Ovary (tissue), 7 donors: ENCODE measurements at regions not wholly inside any gene's neighbourhood (a gene's known extent, or its start where the extent isn't known, plus 50 kb on each side); places are given as distances from the start of the nearest gene placed in this dataset.

ENCODE experiments used
- DNase-seq, 5 donors: peaks; one replicate each; pipeline ENCODE4 v3.0.0-alpha.2; 2019 to 2020
- H3K27ac ChIP-seq, 2 donors: fragments of 200-600 bp; one replicate each; pipeline versions ENCODE4 v1.5.1 to v1.8.0; 2019 to 2022
- H3K27me3 ChIP-seq: fragments of 200-600 bp; one replicate; pipeline ENCODE4 v1.8.0; 2022
- H3K36me3 ChIP-seq: fragments of 200-600 bp; sonication (generic); one replicate; pipeline ENCODE4 v1.5.1; 2019
- H3K4me1 ChIP-seq: one replicate; pipeline ENCODE4 v1.8.1; 2013; ENCODE audit warnings: mild to moderate bottlenecking, moderate library complexity; ENCODE audit not compliant: insufficient read depth
- H3K4me3 ChIP-seq: fragments of 200-600 bp; sonication (generic); one replicate; pipeline ENCODE4 v1.5.1; 2017
- H3K9me3 ChIP-seq, 2 donors: fragments of 200-600 bp in 1 of 2; sonication (generic) in 1 of 2; one replicate each; pipeline versions ENCODE4 v1.5.1 to v1.8.1; 2013 to 2019; ENCODE audit warnings: mild to moderate bottlenecking in 1 of 2, moderate library complexity in 1 of 2
- CTCF ChIP-seq, 3 donors: fragments of 450-650 bp in 2 of 3; fragments of 200-600 bp in 1 of 3; IDR thresholded peaks; one replicate each; pipeline versions ENCODE4 v1.5.1 to v1.8.0; 2016 to 2022; ENCODE audit warnings: antibody characterized with exemption in 3 of 3, mild to moderate bottlenecking in 1 of 3
- EP300 ChIP-seq: sonication (generic); formaldehyde crosslinking; IDR thresholded peaks from one replicate; pipeline ENCODE4 v1.6.1; 2017; ENCODE audit warnings: antibody characterized with exemption
- POLR2A ChIP-seq: fragments of 450-650 bp; IDR thresholded peaks from one replicate; pipeline ENCODE4 v1.6.1; 2017; ENCODE audit warnings: antibody characterized with exemption, mild to moderate bottlenecking, moderate library complexity
- WGBS, 3 donors: extraction: QIAGEN DNeasy Blood & Tissue Kit in 1 of 3; methylation state at CpG; one replicate each; pipeline versions ENCODE4 v1.1.5 to v1.1.7; 2013 to 2017; 5-methylcytosine and 5-hydroxymethylcytosine counted together
- intact Hi-C, 4 donors: fragments of 100-400 bp; cut with DNase I; formaldehyde crosslinking; loops; one replicate each; pipeline versions ENCODE4 v1.11.0 to v1.15.1; 2022 to 2023
- donor health status: DM: no; HTN: no; CAD: no; lungs with moderate emphysema.
- donor health status: DM: no; HTN: no; CAD: no.
- donor health status: Bipolar disorder and iron deficiency.
- donor health status: DM: no; HTN: no; CAD: no.
- donor health status: DM: yes; HTN: yes; CAD: no.

- TF ChIP-seq CTCF (IDR thresholded peaks at IDR 0.05) (no peak), EP300 (no peak), POLR2A (no peak)
- intact Hi-C loops = no loop called here
- DNase-seq = no peak
- H3K4me1 ChIP-seq = no peaks in the 10 kb centered on the region
- H3K9me3 ChIP-seq = no peaks in the 10 kb centered on the region
- H3K27ac ChIP-seq = no peak overlapping the region
- WGBS, 3 donors = 60 to 67% (median 65%) methylated on average over 2 of the region's 2 CpGs
- H3K27me3 ChIP-seq = no peaks in the 10 kb centered on the region
- H3K36me3 ChIP-seq = no peaks in the 10 kb centered on the region
- H3K4me3 ChIP-seq = no peak overlapping the region
These were observed 207.3 kb downstream of the ANKRD50 start for GRCh38 chr4:124505211-124505610.

GRCh38 chr4:124509151-124509550, 203.4 kb downstream of the ANKRD50 start:
- intact Hi-C loops = no loop called here
- no peaks in the 10 kb centered on the region for H3K4me1 ChIP-seq
- DNase-seq = no peak
- no peak overlapping the region for H3K4me3 ChIP-seq
- no peaks in the 10 kb centered on the region for H3K27me3 ChIP-seq
- no peaks in the 10 kb centered on the region for H3K36me3 ChIP-seq
- no peak overlapping the region for H3K27ac ChIP-seq
- 93 to 97% (median 97%) methylated on average over 2 of the region's 2 CpGs for WGBS, 3 donors
- H3K9me3 ChIP-seq = no peaks in the 10 kb centered on the region
- TF ChIP-seq CTCF (IDR thresholded peaks at IDR 0.05) (no peak), POLR2A (no peak), EP300 (no peak)

GRCh38 chr4:124514588-124514987, 197.9 kb downstream of the ANKRD50 start:
- H3K27ac ChIP-seq = no peak overlapping the region
- 68 to 84% (median 71%) methylated on average over 2 of the region's 2 CpGs for WGBS, 3 donors
- H3K9me3 ChIP-seq = no peaks in the 10 kb centered on the region
- intact Hi-C loops = no loop called here
- no peaks in the 10 kb centered on the region for H3K36me3 ChIP-seq
- no peak for DNase-seq
- H3K27me3 ChIP-seq = no peaks in the 10 kb centered on the region
- H3K4me1 ChIP-seq = no peaks in the 10 kb centered on the region
- H3K4me3 ChIP-seq = no peak overlapping the region
- TF ChIP-seq EP300 (no peak), POLR2A (no peak), CTCF (IDR thresholded peaks at IDR 0.05) (no peak)

- no peaks in the 10 kb centered on the region for H3K4me1 ChIP-seq
- no peaks in the 10 kb centered on the region for H3K9me3 ChIP-seq
- H3K27me3 ChIP-seq = no peaks in the 10 kb centered on the region
- TF ChIP-seq POLR2A (no peak), EP300 (no peak), CTCF (IDR thresholded peaks at IDR 0.05) (no peak)
- 79 to 96% (median 83%) methylated on average over 1 of the region's 1 CpG for WGBS, 3 donors
- no peak overlapping the region for H3K27ac ChIP-seq
- H3K36me3 ChIP-seq = no peaks in the 10 kb centered on the region
- DNase-seq = no peak
- H3K4me3 ChIP-seq = no peak overlapping the region
- intact Hi-C loops = no loop called here
These were observed 196.9 kb downstream of the ANKRD50 start for GRCh38 chr4:124515591-124515990.

- no peak overlapping the region for H3K4me3 ChIP-seq
- no peaks in the 10 kb centered on the region for H3K36me3 ChIP-seq
- no peaks in the 10 kb centered on the region for H3K27me3 ChIP-seq
- DNase-seq = no peak
- WGBS, 3 donors = 81 to 99% (median 90%) methylated on average over 1 of the region's 1 CpG
- no peaks in the 10 kb centered on the region for H3K9me3 ChIP-seq
- intact Hi-C loops = no loop called here
- no peak overlapping the region for H3K27ac ChIP-seq
- no peak for TF ChIP-seq POLR2A
- H3K4me1 ChIP-seq = no peaks in the 10 kb centered on the region
These were observed 193.3 kb downstream of the ANKRD50 start for GRCh38 chr4:124519196-124519595.
